AG08396 (cell line): ENCODE measurements at regions not wholly inside any gene's neighbourhood (a gene's known extent, or its start where the extent isn't known, plus 50 kb on each side); places are given as distances from the start of the nearest gene placed in this dataset.

ENCODE experiments used
- DNase-seq: peaks from one replicate; pipeline ENCODE4 v3.0.0; 2012; ENCODE audit warnings: low spot score, mixed read lengths

DNA sequence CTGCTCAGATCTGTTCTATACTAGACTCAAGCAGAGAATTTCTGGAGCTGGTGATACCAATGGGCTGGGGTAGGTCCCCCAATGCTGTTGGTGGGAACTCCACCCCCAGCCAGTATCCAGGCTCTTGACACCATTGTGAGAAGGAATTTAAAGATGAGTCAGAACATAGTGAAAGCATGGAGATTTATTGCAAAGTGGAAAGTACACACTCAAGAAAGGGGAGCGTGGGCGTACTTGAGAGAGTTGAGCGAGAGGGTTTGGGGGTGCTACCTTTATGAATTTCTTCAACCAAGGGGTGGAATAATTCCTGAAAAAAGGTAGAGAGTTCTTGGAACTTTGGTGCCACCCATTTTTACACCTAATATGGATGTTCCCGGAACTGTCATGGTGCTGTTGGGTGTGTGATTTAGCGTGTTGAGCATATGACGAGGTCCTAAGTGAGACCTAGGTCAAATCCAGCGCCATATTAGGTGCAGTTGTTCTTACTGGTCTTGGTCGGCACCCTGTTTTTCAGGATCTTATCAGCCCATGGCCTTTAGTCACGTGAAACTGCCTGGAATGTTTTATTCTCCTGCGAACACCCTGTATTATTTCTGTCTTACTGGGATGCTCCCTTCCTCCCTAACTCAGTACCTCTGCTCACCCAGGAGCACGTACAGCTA, 122.0 kb upstream of the AHR start:
- no peak for DNase-seq

DNA sequence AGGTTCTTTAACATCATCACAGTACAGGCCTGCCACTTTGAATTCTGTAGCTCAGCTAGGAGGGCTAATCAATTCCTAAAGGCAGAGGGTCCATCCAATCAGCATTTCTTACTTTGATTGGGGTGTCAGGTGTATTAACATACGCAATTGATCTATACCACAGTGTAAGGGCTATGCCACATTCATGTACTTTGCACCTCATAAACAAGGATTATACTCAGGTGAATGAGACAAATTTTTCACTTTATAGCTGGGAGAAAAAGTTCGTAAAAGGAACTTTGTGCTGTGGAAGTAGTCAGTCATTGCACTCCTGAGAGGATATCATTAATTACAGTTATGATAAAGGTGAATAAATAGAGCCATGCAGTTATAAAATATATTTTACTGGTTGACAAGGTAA, 119.9 kb upstream of the AHR start:
- DNase-seq, result no peak

DNA sequence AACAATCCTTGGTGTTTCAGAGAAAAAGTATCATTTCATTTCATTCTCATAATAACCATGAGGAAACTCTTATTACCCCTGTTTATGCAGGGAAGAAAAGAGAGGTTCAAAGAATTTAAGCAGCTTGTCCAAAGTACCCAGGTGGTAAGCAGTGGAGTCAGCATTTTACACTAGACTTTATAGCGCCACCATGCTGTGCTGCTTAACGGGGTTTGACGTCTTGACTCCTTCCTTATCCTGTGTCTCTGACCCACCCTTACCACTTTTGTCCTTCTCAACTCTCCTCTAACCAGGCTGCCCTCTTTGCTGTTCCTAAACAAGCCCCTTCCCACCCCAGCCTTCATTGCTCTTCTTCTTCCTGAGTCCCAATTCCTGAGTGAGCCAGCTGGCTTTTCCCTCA, 117.0 kb upstream of the AHR start:
- no peak for DNase-seq

- no peak for DNase-seq
Observed at GRCh38 chr7:17183630-17184328, 114.7 kb upstream of the AHR start.

GRCh38 chr7:17184805-17185689, 113.4 kb upstream of the AHR start:
- DNase-seq, result no peak

GRCh38 chr7:17185690-17186070, 112.8 kb upstream of the AHR start:
- no peak for DNase-seq

- no peak for DNase-seq
Observed at GRCh38 chr7:17186745-17187530, 111.5 kb upstream of the AHR start.

DNA sequence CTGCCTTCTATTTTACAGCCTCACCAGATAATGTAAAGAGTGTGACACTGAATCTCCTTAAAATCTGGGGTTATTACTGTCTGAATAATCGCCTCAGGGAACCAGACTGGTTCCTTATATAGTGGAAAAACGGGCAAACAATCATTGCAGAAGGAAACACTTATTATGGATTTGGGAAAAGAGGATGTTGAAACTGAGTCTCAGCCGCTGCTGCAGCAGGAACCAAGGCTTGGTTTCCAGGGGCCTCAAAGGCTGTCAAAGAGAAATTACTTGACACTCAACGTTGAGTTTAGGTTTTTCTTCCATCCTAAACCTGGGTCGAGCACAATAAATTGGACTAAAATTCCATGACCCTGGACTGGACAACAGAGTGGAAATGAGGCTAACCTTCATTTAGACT, 103.8 kb upstream of the AHR start:
- no peak for DNase-seq

DNA sequence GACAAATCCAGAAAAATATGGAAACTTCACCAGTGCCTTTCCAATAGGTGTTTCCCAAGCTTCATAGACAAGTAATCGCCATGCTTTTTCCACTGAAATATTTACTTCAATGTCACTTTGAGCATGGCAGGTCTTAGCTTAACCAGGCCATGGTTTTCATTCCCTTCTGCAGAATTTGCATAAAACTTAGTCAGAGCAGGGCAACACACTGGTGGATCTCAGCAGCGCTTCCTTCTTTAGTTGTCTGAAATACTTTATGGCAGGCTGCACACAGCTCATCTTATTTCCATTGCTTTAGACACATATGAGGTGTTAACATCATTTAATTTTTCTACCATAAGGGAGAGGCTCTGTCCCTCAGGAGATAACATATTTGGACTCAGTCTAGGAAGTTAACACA, 102.9 kb upstream of the AHR start:
- no peak for DNase-seq

DNA sequence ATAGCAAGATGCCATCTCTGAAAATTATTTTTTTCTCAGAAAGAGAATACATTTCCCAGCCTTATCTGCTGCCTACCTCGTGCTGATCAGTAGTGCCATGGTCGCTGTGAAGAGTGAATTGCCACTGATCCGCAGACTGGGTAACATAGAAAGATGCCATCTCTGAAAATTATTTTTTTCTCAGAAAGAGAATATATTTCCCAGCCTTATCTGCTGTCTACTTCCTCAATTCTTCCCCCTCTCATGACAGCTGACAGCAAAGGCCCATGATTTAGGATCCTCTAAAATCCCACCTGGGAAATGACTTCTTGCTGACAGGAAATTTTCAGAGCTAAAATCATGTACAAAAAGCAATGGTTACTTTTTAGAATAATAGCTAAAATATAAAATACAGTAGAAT, 92.5 kb upstream of the AHR start:
- no peak for DNase-seq

- DNase-seq, result no peak
Observed at GRCh38 chr7:17206349-17206905, 92.0 kb upstream of the AHR start.

DNA sequence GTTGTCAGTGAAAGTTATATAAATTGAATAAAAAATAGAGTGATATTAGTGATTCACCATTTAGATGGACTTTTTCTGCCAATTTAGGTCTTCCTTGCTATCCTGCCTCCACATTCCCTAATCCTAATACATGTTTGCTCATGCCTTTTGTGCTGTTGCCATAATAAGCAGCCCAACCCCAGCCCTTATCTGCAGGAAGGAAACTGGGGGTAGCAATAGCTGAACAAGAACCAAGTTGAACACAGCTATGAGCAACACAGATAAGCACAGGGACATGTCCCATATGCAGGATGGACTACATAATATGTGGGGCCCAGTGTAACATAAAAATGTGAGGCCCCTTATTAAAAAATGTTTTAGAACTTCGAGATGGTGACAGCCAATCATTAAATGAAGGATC, 91.2 kb upstream of the AHR start:
- DNase-seq, result no peak

GRCh38 chr7:17209101-17209500, 89.4 kb upstream of the AHR start:
- DNase-seq, result no peak

DNA sequence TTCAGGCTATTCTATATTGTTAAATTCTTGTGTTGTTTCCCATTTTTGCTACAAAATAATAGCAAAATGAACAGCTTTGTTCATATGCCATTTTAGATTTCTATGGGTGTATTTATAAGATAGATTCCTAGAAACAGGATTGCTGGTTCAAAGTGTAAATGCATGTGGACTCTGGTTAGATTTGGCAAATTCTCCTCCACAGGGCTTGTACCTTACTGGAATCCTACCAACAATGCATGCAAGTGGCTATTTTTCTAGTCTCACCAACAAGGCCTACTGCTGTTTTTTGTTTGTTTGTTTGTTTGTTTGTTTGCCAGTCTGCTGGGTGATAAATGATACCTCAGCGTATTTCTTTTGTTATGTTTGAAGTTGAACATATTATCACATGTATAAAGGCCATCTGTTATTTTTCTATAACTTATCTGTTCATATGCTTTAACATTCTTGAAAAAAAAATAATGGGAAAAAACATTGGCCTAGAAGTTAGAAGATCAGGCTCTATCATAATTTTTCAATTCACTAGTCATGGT, 87.1 kb upstream of the AHR start:
- no peak for DNase-seq

DNA sequence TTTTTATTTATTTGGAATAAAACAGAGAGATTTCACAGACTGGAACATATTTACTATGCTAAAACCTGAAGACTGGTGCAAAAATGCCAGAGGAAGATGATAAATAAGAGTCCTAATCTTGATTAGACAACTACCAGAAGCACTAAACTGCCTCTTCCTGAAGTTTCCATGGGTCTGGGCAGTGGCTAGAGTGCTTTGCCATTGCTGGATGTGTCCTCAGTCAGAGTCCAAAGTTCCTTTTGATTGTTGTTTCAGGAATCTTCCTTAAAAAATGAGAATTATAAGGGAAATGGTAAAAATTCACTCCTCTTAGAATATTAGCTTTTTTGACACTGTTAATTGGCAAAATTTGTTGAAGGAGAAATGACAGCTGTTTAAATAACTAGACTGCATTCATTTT, 86.3 kb upstream of the AHR start:
- no peak for DNase-seq

GRCh38 chr7:17227766-17228490, 70.5 kb upstream of the AHR start:
- no peak for DNase-seq

DNA sequence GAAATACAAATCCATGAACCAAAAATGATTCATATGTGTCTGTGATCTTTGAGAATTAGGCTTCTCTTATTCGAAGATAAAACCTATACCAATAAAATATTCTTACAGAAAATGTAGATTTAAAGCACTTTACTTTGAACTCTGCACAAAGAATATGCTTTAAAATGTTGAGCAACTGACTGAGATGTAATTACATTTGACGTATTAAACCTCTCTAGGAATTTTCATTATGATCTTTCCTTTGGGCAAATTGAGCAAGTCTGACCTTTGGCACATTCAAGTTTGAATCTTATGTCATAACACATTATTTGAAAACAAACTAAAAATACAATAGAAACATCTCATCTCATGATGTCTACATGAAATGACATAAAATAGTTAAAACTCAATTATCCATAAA, 69.2 kb upstream of the AHR start:
- no peak for DNase-seq

- no peak for DNase-seq
Observed at GRCh38 chr7:17230099-17230807, 68.2 kb upstream of the AHR start.

GRCh38 chr7:17233603-17234002, 64.8 kb upstream of the AHR start:
- DNase-seq, result no peak

- DNase-seq, result peak; percentile 5
Observed at GRCh38 chr7:17234030-17234397, 64.4 kb upstream of the AHR start.
